GM19438 (cell line): ENCODE measurements at regions not wholly inside any gene's neighbourhood (a gene's known extent, or its start where the extent isn't known, plus 50 kb on each side); places are given as distances from the start of the nearest gene placed in this dataset.
"Not testable (repeated sequence)": the region's sequence is repeated elsewhere in the genome, so short reads cannot be mapped to it uniquely, and the experiment has no call there.

Source experiments
- ATAC-seq: cut with Tn5 transposase; IDR thresholded peaks from one replicate; pipeline ENCODE4 v1.9.1; 2021; ENCODE audit warnings: low read depth; ENCODE audit not compliant: unreplicated experiment

- ATAC-seq, result no peak
Measured at GRCh38 chr1:96865731-96866685, 144.4 kb downstream of the PTBP2 start.

DNA sequence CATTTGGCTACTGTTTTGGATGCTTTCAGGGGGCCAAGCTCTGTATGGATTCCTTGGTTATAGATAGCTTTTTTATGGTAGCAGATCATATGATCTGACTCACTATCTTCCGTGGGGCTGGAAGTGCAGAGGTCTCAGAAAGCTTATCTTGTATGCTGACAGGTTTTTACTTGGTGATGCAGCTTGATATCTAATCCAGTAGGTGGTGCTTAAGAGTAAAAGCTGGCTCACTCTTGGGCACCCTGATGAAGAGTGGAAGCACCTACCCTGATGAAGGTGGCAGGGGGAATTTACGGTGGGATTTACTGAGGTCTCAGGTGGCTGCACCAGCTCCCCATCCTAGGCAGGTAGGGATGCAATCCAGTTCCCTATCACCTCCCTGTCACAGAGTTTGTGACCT, 151.2 kb downstream of the PTBP2 start:
- ATAC-seq, result no peak

DNA sequence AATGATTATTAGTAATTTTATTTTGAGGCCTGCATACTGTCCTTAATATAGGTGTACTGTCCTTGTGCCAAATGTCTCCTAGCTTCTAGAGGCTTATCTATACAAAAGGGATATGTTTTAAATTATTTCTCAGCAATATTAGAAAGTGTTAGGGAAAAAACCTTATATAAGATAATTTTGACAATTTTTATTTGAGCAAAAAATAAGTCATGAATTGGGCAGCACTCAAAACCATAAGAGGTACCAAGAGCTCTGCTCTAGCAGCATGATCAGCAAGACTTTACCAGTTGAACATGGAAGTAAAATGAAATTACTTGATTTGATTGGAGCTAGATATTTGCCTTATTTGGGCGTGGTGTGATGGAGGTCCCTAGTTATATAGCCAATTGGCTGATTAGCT, 157.1 kb downstream of the PTBP2 start:
- ATAC-seq, result no peak

GRCh38 chr1:96880626-96881025, 159.0 kb downstream of the PTBP2 start:
- no peak for ATAC-seq

- no peak for ATAC-seq
Measured at GRCh38 chr1:96882096-96882495, 160.5 kb downstream of the PTBP2 start.

- no peak for ATAC-seq
Measured at GRCh38 chr1:96886474-96886873, 164.9 kb downstream of the PTBP2 start.

DNA sequence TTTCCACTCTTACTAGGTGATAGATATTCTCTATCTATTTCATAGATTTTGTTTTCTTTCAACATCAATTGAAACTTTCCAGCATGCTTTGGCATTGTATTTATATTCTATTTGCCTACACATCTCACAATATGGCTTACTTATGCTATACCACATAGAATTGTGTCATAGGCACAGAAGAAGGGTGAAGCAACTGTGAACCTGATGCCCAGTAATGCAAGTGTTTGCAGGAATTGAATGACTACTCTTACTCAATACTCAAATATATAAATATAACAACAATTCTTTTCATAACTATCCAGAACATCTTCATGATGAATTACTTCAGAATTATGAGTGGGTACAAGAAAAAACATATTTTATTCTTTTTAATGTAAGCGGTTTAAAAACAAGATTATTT, 165.9 kb downstream of the PTBP2 start:
- no peak for ATAC-seq

DNA sequence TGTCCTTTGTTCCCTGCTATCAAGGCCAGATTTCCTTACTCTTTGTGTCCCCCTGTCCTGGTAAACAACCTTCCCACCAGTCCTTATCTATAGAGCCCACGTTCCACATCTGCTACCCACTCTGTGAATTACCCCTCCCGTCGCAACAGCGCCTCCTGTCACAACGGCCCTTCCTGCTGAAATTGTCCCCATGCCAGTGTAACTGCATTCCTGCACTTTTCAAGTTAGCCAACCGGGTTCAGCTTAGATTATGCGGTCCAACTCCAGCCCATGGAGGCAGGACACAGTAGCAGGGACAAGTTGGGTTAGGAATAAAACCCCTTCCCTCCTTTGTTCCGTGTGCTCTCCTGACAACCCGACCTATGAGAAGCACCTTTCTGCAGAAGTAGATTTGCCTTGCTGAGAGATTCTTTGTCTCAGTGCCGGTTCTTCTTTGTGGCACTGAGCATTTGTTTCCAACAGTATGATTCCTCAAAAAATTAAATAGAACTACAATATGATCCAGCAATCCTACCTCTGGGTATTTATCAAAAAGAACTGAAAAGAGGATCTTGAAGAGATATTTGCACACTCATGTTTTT, 180.3 kb downstream of the PTBP2 start:
- no peak for ATAC-seq

DNA sequence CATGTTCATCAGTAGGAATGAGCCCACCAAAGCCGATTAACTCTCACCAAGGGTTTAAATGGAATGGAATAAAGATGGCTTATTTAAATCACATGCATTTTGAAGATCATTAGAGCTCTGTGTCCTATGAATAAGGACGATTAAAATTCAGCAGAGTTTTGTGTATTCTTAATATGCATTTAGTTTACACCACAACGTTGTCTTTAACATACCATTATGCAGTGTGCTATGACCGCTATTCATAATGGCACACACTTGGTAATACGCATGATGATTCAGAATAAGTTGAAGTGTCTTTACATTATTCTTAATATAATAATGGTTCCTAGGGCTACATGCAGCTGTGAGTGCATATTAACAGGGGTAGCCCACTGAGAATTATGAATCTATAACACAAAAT, 190.7 kb downstream of the PTBP2 start:
- ATAC-seq, result no peak

- not testable (repeated sequence) for ATAC-seq
Measured at GRCh38 chr1:96915701-96916100, 194.1 kb downstream of the PTBP2 start.

DNA sequence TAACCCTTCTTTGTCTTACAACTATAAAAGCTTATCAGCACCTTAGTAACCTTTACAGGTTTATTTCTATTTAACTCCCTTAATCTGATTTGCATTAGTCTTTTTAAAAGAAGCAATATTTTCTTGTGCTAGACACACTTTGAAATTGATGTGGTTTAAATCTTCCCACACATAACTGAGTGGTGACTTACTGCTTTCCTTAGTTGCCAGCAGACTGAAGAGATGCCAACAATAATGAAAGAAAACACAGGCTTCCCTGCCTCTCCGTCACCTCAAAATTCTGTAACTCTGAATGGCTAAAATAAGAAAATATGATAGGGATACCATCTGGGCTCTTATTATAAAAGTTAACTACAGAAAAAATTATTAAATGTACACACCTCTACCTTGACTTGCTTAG, 196.8 kb downstream of the PTBP2 start:
- no peak for ATAC-seq

DNA sequence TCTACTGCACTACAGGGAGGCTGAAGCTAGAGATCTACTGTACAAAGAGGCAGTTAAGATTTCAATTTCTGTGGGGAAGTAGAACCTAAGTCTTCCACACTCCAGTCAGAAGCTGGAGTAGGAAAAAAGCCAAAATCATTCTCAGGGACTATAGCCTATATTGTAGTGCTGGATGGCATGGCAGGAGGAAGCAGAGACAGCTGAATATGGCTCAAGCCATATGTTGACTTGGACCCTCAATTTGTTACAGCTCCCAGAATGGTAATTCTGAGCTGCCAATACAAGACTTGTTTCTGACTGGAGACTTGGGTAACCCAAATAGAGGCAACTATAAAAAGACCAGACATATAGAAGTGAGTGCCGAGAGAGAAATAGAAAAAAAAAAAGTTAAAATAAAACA, 200.6 kb downstream of the PTBP2 start:
- ATAC-seq, result no peak

DNA sequence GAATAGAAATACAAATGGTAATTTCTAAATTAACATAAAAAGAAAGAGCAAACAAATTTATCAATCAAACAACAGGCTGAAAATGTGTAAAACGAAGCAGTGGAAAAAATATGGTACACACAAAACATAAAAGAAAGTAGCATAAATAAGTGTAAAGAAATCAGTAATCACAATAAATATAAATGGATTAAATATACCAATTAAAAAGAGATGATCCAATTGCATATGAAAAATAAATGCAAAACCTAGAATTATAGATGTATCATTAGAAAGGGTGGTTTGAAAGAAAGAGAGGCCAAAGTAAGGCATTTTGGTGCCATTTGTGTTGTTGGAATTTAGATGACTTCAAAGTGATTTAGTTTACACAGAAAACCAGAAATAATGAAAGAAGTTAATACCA, 202.2 kb downstream of the PTBP2 start:
- ATAC-seq, result no peak

DNA sequence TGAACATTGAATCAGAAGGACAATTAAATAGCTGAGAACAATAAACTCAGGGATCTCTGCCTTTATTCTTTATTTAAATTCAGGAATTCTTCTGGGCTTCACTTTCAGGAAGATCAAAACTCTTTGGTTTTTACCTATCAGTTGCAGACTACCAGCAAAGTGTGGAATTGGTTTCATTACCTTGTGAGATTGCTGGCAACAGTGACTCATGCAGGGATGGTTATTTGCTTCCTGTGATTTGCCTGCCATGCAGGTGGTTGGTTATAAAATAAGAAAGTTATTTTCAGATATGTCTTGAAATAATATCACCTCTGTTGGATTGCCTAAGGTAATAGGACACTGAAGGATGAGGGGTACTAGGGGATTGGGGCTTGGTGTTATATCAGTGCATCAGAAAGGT, 204.6 kb downstream of the PTBP2 start:
- ATAC-seq, result no peak

GRCh38 chr1:96927125-96927524, 205.5 kb downstream of the PTBP2 start:
- no peak for ATAC-seq

DNA sequence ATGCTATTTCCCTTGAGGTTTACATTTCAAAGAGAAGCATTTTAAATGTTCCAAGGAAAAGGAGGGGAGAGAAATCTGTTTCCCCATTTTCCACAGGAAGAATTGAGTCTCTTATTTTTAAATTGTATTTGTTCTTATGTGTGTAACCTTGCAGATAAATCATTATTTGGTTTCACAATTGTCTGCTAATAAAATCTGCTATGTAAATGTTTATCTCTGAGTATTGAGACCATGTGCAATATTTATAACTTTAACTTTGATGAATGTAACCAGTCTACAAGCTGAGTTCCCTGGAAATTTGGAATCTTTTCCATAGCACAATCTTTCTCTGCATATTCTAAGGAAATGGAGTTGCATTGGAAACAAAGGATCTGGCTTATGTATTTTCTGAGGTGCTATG, 209.6 kb downstream of the PTBP2 start:
- no peak for ATAC-seq

GRCh38 chr1:96934282-96934681, 212.7 kb downstream of the PTBP2 start:
- ATAC-seq, result no peak

DNA sequence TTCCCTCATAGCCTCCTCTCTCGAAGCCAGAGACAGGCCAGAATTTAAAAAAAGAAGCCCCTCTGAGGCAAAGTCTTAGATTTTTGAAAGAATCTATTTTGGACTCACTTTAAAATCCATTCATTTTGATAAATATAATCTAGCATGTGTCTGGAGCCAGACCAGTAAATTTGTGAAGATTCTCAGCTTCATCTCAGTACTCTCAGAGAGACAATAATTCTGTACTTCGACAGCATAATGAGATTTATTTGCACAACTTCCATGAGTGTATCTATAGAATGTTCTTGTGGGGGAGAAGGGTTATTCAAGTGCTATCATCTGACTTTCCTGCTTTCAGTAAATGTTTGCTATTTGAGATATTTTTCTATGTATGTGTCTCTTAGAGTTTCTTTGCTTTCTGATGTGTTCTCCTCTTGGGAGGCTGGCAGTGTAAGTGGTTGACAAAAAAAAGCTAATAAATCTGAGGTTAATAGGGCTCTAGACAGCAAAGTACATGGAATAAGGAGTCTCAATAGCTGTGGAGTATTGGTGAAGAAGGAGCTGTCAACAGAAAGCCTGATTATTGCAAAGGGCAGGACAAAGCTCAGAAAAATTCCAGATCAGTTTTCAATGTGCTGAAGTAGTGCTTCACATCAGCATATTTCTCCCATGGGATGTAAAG, 223.0 kb downstream of the PTBP2 start:
- ATAC-seq, result no peak

DNA sequence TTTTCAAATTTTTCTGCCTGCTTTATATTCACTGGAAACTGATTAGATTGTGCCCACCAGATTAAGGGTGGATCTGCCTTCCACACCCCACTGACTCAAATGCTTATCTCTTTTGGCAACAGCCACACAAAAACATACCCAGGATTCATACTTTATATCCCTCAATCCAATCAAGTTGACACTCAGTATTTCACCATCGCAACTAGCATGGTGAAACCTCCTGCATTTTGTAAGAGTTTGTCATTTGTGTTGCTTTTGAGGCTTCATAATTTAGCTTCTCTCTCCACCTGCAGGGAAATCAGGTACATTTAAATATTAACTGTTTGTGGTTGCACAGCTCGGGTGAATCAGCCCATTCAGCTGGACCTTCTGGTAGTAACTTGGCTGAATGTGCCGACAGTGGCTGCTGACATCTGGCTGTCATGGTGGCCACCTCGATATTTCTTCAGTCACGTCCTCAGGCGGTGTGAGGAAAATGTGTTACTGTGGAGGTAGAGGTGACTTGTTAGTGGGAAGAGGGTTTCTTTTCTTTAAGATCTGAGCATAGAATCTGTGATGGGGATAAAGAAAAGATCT, 224.0 kb downstream of the PTBP2 start:
- no peak for ATAC-seq

GRCh38 chr1:96955307-96956012, 233.9 kb downstream of the PTBP2 start:
- ATAC-seq, result no peak

- no peak for ATAC-seq
Measured at GRCh38 chr1:96962216-96962615, 240.6 kb downstream of the PTBP2 start.
